ENCODE measurements at regions not wholly inside any gene's neighbourhood (a gene's known extent, or its start where the extent isn't known, plus 50 kb on each side); places are given as distances from the start of the nearest gene placed in this dataset.
"Not testable (repeated sequence)": the region's sequence is repeated elsewhere in the genome, so short reads cannot be mapped to it uniquely, and the experiment has no call there.

DNA sequence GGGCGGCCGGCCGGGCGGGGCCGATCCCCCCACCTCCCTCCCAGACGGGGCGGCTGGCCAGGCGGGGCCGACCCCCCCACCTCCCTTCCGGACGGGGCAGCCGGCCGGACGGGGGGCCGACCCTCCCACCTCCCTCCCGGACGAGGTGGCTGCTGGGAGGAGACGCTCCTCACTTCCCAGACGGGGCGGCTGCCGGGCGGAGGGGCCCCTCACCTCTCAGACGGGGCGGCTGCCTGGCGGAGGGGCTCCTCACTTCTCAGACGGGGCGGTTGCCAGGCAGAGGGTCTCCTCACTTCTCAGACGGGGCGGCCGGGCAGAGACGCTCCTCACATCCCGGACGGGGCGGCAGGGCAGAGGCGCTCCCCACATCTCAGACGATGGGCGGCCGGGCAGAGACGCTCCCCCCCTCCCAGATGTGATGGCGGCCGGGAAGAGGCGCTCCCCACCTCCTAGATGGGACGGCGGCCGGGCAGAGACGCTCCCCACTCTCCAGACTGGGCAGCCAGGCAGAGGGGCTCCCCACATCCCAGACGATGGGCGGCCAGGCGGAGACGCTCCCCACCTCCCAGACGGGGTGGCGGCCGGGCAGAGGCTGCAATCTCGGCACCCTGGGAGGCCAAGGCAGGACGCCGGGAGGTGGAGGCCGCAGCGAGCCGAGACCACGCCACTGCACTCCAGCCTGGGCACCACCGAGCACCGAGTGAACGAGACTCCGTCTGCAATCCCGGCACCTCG, 675.8 kb downstream of the XIRP2 start:
- DNase-seq; in situ Hi-C loops (cut with MboI; ENCODE audit: low pct_unique_long_range_greater_than_20kb, low sequenced_read_pairs): not testable (repeated sequence)

DNA sequence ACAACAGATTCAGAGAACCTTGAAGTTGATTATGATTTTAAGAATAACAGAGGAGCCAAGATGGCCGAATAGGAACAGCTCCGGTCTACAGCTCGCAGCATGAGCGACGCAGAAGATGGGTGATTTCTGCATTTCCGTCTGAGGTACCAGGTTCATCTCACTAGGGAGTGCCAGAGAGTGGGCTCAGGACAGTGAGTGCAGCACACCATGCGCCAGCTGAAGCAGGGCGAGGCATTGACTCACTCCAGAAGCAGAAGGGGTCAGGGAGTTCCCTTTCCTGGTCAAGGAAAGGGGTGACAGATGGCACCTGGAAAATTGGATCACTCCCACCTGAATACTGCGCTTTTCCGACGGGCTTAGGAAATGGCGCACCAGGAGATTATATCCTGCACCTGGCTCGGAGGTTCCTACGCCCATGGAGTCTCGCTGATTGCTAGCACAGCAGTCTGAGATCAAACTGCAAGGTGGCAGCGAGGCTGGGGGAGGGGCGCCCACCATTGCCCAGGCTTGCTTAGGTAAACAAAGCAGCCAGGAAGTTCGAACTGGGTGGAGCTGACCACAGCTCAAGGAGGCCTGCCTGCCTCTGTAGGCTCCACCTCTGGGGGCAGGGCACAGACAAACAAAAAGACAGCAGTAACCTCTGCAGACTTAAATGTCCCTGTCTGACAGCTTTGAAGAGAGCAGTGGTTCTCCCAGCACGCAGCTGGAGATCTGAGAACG, 670.2 kb downstream of the XIRP2 start:
- in situ Hi-C loops (cut with MboI; ENCODE audit: low pct_unique_long_range_greater_than_20kb, low sequenced_read_pairs); DNase-seq: not testable (repeated sequence)

DNA sequence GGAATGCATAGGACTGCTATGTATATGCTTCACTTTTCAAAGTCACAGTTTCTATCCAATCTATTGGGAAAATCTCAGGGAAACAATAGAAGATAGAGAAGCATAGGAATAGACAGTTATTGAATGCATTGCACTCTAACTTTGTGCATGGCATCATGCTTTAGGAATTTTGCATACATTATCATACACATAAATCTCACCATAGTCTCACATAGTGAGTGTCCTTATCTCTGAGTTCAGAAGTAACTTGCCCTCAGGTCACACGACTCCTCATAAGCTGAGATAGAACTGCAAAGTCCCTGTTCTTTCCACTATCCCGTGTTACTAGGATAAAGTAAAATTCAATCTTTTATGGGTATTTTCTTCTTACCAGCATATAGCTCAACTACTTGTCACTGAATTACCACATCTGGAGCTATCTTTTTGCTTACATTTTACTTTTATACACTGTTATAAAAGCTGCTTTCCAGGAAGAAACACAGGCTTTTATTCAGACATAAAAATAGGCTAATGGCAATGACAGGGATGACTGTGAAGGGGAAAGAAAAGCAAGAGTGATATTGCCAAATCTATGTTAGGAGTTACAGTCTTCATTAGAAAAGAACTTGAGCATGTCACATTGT, 666.9 kb downstream of the XIRP2 start:
- no peak for DNase-seq
- in situ Hi-C loops (cut with MboI; ENCODE audit: low pct_unique_long_range_greater_than_20kb, low sequenced_read_pairs), result no loop called here

DNA sequence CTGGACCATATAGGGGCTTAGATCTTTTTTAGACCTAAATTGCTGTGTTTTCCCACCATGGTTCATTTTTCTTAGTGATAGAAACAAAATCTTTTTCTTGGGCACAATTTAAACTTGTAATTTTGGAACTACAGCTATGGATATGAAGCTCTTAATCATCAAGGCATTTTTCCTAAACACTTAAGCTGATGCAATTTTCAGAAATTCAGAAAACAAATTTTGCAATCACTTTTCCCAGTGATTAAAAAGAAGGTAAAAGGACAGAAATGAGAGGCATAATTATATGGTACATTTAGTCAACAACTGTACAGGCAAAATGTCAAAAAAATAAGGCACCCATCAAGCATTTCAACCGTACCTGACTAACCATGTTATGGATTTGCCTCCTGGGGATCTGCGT, 665.4 kb downstream of the XIRP2 start:
- no peak for DNase-seq
- in situ Hi-C loops (cut with MboI; ENCODE audit: low pct_unique_long_range_greater_than_20kb, low sequenced_read_pairs), result no loop called here

DNA sequence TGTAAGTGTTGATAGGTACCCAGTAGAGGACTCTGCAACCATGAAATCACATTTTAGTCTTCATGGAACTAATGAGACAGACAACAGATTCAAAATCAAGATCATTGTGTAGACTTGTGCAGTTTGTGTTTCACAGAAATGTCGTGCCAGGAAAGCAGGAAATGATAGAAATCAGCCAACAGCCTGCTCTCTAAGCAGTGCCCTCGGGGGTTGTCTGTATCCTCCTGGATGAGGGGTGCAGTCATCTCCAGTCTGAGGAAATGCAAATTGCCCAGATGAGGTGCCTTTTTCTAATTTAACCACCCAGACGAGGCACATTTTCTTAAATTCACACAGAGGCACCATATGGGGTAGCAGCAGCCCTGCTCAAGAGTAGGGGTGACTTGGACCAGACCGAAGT, 663.1 kb downstream of the XIRP2 start:
- DNase-seq, result no peak
- in situ Hi-C loops (cut with MboI; ENCODE audit: low pct_unique_long_range_greater_than_20kb, low sequenced_read_pairs), result no loop called here

DNA sequence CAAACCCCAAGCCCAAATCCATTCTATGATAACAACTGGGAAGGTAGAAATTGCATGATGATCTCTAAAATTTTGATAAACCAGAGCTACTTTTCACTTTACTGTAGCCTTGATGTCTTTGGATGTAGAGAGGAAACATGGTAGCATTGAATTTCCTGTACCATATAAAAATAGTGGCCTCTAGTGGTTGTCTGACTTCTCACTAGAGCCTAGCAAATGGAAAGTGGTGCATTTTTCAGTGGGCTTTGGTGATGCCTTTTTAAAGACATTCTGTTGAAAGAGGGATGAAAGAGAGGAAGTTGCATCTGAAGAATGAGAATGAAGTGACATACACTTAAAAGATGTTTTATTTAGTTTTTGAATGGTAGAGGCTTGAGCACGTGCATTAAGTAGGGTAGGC, 662.2 kb downstream of the XIRP2 start:
- peak; percentile 8 for DNase-seq
- in situ Hi-C loops (cut with MboI; ENCODE audit: low pct_unique_long_range_greater_than_20kb, low sequenced_read_pairs), result no loop called here

DNA sequence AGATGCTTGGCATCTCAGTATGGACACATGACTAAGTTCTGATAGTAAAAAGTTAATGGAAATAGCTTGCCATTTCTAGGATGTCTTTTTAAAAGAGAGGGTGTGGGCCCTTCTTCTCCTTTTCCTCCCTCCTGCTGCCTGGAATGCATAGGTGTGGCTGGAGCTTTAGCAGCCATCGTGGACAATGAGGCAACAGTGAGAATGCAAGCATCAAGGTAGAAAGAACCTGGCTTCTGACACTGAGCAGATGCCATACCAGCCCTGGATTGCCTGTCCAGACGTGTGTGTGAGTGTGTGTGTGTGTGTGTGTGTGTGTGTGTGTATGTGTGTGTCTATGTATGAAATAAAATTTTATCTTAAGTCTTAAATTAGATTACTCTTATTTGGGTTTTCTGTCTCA, 660.1 kb downstream of the XIRP2 start:
- in situ Hi-C loops (cut with MboI; ENCODE audit: low pct_unique_long_range_greater_than_20kb, low sequenced_read_pairs), result no loop called here
- no peak for DNase-seq

DNA sequence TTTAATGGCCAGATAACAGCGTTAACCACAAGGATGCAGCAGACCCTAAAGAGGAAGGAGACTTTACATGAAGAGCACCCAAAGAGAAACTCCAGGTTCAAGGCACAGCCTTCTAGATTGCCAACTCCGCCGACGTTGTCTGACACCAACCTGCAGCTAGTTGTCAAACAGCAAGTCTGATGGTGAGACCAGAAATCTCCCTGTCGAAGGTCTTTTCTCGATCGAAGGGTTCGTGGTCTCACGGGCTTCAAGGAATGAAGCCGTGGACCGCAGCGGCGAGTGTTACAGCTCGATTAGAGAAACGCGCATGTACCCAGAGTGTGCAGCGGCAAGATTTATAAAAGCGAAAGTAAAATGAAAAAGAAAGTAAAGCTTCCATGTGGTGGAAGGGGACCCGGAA, 656.3 kb downstream of the XIRP2 start:
- no peak for DNase-seq
- in situ Hi-C loops (cut with MboI; ENCODE audit: low pct_unique_long_range_greater_than_20kb, low sequenced_read_pairs), result no loop called here

DNA sequence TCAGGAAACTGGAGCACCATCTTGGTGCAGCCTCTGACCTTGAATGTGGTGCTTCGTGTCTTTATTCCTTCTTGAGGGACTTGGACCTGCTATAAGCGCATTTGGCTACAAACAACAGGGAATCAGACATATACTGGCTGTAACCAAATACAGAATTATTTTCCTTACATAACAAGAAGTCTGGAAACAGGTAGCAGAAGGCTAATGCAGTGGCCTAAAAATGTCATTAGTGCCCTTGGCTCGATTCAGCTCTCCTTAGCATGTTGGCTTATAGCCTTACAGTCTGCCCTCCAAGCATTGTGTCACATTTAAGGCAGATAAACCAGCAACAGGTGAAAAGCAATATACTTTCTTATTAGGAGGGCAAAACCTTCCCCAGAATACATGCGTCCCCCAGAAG, 655.4 kb downstream of the XIRP2 start:
- no peak for DNase-seq
- in situ Hi-C loops (cut with MboI; ENCODE audit: low pct_unique_long_range_greater_than_20kb, low sequenced_read_pairs), result no loop called here

DNA sequence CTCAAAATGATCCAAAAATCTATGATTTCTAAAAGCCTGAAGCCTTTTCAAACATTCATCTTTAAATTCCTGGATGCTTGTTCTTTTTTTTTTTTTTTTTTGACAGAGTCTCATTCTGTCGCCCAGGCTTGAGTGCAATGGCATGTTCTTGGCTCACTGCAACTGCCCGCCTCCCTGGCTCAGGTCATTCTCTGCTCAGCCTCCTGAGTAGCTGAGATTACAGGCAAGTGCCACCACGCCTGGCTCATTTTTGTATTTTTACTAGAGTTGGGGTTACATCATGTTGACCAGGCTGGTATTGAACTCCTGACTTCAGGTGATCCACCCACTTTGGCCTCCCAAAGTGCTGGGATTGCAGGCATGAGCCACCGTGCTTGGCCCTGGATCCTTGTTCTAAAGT, 649.5 kb downstream of the XIRP2 start:
- no peak for DNase-seq
- in situ Hi-C loops (cut with MboI; ENCODE audit: low pct_unique_long_range_greater_than_20kb, low sequenced_read_pairs), result no loop called here

DNA sequence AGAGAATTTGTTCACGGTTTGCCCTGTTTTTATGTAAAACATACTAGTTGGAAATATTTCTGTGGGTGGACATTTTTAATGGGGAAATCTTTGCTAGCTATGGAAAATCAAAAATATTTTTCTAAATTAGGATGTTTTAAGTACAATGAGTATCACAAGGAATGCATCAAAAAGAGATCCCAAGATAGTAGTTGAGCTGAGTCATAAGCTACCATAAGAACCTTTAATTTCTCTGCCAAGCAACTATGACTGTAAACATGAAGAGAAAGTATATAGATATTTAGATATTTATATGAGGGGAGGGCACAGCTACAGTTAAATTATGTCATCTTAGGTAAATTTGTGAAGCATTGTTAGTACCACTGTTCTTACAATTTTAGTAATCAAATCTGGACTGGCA, 646.2 kb downstream of the XIRP2 start:
- in situ Hi-C loops (cut with MboI; ENCODE audit: low pct_unique_long_range_greater_than_20kb, low sequenced_read_pairs), result no loop called here
- no peak for DNase-seq

DNA sequence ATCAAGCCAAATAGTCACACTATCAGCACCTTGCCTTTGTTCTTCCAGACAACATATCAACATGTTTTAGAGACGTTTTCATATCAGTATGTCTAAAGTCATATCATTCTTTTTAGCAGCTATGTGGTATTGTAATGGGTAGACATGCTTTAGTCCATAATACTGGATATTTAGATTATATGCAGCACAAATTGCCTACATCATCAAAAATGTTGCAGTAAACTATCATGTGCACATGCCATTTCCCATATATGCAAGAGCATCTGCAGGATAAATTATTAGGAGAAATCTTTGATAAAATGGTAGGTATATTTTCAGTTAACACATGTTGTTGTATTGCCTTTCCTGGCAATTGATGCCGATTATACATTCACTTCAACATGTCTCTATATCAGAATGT, 636.5 kb downstream of the XIRP2 start:
- in situ Hi-C loops (cut with MboI; ENCODE audit: low pct_unique_long_range_greater_than_20kb, low sequenced_read_pairs), result no loop called here

DNA sequence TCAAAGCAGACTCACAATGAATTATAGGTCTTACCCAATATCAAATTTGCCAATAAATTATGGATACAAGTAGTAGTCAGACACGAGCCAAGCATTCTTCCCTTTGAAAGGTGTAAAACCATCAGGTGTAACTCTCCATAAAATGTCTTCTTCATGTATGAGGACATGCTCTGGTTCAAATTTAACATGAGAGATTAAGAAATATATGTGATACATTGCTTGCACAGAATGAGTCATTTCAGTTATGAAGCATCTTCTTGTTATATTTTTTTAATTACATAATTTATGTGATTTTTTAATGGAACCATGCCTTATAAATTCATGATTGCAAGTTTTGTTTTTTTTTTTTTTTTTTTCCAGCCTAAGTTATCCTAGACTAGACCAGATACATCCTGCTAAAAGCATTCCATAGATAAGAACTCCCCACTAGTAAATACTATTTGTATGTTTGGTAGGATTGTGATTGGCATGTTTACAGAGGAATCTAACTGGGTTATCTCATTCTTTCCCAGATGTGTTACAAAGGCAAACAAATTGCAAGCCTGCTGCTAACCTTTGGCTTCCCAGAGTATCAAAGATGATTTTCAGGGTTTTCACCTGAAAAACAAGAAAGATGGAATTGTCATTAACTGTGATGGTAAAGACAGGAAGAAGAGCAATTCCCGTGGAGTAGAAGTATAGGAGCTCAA, 621.9 kb downstream of the XIRP2 start:
- no peak for DNase-seq
- in situ Hi-C loops (cut with MboI; ENCODE audit: low pct_unique_long_range_greater_than_20kb, low sequenced_read_pairs), result no loop called here

More for the DNA sequence above, 636.5 kb downstream of the XIRP2 start:
- DNase-seq, result no peak

DNA sequence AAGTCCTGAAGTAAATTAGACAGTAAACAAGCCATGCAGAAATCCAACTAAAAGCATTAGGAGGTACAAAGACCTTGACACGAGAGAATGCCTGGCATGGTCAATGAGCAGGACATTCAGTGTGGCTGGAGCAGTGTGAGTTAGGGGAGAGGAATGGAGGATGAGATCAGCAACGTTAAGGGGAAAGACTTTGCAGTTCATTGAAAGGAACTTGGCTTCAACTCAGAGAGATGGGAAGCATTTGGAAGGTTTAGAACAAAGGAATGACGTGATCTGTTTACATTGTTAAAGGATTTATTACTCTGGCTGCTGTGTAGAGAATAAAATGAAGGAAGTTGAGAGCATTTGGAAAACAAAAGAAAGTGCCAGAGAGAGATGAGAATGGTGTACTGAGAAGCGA, 621.3 kb downstream of the XIRP2 start:
- DNase-seq, result no peak
- in situ Hi-C loops (cut with MboI; ENCODE audit: low pct_unique_long_range_greater_than_20kb, low sequenced_read_pairs), result no loop called here

DNA sequence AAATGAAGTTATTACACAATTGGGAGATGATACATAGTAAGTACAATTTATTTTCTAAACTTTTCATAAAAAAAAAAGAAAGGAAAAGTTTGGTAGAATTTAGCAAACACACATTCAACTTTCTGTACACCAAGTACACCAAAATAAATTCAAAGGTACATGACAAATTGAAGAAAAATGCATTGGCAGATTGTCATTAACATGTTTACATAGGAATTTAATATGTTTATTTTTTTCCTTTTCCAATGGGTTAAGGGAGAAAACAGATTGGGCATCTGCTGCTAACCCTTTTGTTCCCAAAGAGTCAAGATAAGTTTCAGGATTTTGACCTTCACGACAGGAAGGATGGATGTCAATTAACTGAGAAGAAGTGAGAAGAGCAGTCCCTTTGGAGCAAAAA, 620.4 kb downstream of the XIRP2 start:
- in situ Hi-C loops (cut with MboI; ENCODE audit: low pct_unique_long_range_greater_than_20kb, low sequenced_read_pairs), result no loop called here
- DNase-seq, result no peak

DNA sequence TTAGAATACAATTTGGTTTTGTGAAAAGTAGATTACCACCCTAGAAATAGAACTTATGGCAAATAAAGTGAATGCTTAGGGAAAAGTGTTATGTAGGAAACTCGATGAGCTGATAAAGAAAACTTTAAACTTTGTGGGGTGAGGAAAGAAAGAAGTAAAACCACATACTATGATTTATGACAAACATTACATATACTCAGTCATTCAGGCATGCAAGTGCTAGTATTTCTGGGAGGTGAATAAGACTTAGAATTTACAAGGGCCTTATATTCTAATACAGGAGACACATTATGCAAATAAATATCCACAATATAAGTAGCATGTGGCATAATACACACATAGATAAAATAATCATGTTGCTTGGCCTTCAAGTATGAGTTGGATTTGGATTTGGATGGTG, 618.1 kb downstream of the XIRP2 start:
- in situ Hi-C loops (cut with MboI; ENCODE audit: low pct_unique_long_range_greater_than_20kb, low sequenced_read_pairs), result no loop called here

DNA sequence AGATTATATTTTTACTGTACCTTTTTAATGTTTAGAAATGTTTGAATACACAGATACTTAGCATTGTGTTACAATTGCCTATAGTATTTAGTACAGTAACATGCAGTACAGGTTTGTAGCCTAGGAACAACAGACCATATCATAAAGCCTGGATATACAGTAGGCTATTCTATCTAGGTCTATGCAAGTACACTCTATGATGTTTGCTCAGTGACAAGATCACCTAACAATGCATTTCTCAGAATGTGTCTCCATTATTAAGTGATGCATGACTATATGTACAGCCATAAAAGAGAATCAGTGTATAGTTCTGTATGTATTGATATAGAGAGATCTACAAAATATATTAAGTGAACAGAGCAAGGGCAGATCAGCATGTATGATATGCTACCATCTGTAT, 616.4 kb downstream of the XIRP2 start:
- no peak for DNase-seq
- in situ Hi-C loops (cut with MboI; ENCODE audit: low pct_unique_long_range_greater_than_20kb, low sequenced_read_pairs), result no loop called here

More for the DNA sequence above, 618.1 kb downstream of the XIRP2 start:
- no peak for DNase-seq

DNA sequence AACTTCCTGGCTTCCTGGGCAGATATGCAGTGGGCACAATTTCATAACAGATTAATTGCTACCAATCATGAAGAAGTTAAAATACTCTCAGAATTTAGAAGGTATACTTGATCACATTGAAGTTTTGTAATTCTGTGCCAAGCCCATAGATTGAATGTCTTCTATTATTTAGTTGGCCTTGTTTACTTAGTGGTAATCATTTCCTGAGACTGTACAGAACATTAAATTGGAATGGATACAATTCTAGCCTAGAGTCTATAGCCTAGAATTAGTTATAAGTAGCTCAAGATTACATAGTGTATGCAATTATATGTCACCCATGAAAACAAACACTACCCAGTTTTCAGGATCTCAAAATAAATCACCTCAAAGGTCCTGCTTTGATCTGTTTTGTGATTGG, 615.8 kb downstream of the XIRP2 start:
- DNase-seq, result no peak
- in situ Hi-C loops (cut with MboI; ENCODE audit: low pct_unique_long_range_greater_than_20kb, low sequenced_read_pairs), result no loop called here

DNA sequence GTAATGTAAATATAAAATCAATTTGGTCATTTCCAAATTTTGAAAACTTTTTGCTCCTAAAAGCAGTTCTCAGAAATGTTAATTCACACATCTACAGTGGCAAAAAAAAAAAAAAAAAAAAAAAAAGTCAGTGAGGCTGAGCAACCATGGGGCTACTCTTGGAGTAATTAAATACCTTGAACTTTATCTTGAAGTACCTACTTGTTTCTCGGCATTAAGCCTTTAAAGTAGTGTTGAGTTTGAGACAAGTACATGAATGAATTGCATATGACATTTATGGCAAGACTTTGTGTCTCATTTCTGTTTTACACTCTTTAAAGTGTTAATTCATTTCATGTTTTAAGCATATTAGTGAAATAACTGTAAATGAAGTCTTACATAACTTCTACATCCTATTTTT, 613.3 kb downstream of the XIRP2 start:
- in situ Hi-C loops (cut with MboI; ENCODE audit: low pct_unique_long_range_greater_than_20kb, low sequenced_read_pairs), result no loop called here
- no peak for DNase-seq

DNA sequence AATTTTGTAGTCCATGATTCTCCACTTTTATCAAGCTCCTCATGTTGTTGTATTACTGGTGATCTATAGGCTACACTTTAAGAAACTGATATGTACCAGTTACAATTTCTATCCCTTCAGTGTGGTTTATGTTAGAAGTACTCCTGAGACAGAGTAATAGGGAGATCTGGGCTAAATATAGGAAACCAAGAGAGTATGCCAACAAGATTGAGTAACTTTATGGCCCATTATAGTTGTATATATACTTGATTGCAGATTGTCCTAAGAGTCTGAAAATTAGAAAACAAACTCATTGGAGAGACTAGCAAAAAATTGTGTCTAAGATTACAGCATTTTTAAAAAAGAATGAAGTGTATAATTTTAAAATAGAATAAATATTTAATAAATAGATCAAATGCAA, 605.6 kb downstream of the XIRP2 start:
- no peak for DNase-seq
- in situ Hi-C loops (cut with MboI; ENCODE audit: low pct_unique_long_range_greater_than_20kb, low sequenced_read_pairs), result no loop called here
